Fibroblast of pulmonary artery (primary cell): ENCODE measurements at regions not wholly inside any gene's neighbourhood (a gene's known extent, or its start where the extent isn't known, plus 50 kb on each side); places are given as distances from the start of the nearest gene placed in this dataset.

ENCODE experiments used
- DNase-seq: peaks from one replicate; pipeline ENCODE4 v3.0.0-alpha.2; 2010; ENCODE audit warnings: low read depth
- H3K4me3 ChIP-seq: replicated peaks from 2 replicates; pipeline ENCODE4 v1.5.1; 2011; ENCODE audit warnings: low read depth, mild to moderate bottlenecking, control low read depth, low read length, moderate library complexity
- TF ChIP-seq, protein P1 (sequence below): IDR thresholded peaks from 2 replicates; pipeline ENCODE4 v1.5.1; 2011; ENCODE audit warnings: mild to moderate bottlenecking, control low read depth, low read length, inconsistent platforms; ENCODE audit errors: missing control alignments

DNA sequence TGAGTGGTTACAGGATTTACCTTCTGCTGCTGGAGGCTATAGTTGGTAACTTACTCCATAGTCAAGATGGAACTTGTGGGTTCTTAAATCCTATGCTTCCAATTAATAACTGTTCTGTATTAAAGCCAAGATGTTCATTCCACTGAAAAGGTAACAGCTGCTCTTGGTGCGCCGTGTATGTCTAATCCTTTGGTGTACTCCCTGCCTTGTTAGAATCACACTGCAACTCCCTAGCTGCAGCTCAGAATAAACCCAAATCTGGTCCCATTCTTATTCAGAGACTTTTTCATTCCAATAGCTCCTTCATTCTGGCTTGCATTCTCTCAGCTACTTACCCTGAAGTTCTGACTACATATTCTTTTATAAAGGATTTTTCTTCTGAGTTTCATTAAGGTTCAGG is 1355.5 kb downstream of the MAT2B start:
- DNase-seq = no peak
- TF ChIP-seq, protein P1, sequence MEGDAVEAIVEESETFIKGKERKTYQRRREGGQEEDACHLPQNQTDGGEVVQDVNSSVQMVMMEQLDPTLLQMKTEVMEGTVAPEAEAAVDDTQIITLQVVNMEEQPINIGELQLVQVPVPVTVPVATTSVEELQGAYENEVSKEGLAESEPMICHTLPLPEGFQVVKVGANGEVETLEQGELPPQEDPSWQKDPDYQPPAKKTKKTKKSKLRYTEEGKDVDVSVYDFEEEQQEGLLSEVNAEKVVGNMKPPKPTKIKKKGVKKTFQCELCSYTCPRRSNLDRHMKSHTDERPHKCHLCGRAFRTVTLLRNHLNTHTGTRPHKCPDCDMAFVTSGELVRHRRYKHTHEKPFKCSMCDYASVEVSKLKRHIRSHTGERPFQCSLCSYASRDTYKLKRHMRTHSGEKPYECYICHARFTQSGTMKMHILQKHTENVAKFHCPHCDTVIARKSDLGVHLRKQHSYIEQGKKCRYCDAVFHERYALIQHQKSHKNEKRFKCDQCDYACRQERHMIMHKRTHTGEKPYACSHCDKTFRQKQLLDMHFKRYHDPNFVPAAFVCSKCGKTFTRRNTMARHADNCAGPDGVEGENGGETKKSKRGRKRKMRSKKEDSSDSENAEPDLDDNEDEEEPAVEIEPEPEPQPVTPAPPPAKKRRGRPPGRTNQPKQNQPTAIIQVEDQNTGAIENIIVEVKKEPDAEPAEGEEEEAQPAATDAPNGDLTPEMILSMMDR = no peak
- no peak overlapping the region for H3K4me3 ChIP-seq

DNA sequence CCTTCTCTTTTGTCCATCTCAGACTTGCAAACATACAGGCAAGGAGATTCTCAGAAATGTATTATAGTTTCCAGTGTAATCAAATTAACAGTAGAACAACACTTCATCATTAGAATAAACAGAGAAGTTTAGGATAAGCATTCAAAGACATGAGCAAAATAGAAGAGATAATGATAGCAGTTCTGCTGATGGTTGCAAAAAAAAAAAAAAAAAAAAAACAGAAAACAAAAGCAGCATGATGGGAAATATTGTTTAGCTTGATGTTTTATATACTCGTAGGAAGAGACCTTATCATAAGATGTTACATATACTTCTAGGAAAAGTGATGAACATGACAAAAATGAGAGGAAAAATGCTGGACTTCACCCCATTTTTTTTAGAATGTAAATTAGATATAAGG is 1356.2 kb downstream of the MAT2B start:
- no peak for DNase-seq
- H3K4me3 ChIP-seq = no peak overlapping the region
- TF ChIP-seq, protein P1 = no peak

DNA sequence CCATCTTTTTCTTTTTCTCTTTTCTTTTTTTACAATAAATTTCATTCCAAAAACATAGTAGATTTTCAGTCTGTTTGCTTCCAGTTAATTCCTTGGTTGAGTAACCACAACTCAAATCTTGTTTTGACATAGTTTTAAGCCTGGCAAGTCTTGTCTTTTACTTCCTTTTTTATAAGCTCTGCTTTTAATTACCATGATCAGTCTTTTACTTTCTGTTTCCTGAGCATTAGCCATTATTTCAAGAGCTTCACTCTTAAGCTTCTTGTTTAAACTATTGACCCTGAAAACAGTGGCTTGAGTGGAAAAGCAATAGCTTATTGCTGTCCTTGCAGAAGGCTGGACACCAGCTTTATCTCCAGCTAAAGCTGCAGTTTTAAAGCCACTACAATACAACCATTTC is 1363.3 kb downstream of the MAT2B start:
- TF ChIP-seq, protein P1 = no peak
- DNase-seq = no peak
- H3K4me3 ChIP-seq = no peak overlapping the region

DNA sequence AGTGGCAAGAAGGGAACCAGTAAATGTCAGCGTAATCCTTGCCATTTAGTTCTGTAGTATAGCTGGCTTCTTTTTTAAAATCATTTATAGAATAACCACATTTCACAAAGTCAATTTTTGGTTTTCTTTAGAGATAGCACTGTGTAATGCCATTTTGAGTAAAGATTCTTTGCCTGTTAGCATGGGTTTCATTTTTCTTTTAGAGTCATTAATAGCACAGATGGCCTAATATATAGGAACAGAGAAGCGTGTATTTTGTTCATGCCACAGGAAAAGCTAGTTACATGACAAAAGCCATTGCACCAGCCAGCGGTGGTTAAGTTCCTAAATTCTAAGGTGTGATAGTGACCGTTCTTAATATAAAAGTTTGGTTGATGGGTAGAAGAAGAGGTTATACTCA is 1363.9 kb downstream of the MAT2B start:
- DNase-seq = no peak
- TF ChIP-seq, protein P1 = no peak
- no peak overlapping the region for H3K4me3 ChIP-seq

DNA sequence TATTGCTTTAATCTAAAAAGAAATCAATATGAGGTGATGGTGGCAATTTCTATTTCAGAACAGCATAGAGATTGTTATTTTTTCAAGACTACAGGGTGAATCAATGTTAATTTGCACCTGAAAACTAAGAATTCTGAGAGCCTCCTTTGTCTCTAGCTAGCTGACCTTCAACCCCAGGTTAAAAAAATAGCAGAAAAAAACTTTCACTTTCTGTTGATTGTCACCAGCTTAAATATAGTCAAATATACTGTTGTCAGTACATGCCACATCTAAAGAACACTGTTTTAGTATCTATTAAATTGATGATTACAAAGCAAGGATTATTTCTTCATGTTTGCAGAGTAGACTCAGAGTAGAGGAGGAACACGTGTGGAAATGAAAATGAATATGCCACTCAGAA is 1371.4 kb downstream of the MAT2B start:
- no peak for DNase-seq
- no peak overlapping the region for H3K4me3 ChIP-seq
- TF ChIP-seq, protein P1 = no peak

DNA sequence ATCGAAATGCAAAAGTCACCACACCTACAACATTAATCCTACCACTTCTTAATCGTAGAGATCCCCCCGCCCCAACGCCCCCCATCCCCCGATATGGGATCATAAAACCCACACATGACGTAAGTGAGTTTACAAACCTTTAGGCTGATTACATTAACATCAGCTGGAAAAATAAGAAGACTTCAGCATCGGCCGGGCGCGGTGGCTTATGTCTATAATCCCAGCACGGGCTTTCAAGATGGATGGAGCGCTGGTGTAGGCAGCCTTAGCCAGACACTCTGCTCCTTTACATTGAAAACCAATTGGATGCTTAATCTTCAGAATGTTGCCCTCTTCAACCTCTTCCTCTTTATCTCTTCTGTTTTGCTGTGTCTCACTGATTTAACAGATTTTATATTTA is 1376.0 kb downstream of the MAT2B start:
- no peak for DNase-seq
- no peak overlapping the region for H3K4me3 ChIP-seq
- TF ChIP-seq, protein P1 = no peak

DNA sequence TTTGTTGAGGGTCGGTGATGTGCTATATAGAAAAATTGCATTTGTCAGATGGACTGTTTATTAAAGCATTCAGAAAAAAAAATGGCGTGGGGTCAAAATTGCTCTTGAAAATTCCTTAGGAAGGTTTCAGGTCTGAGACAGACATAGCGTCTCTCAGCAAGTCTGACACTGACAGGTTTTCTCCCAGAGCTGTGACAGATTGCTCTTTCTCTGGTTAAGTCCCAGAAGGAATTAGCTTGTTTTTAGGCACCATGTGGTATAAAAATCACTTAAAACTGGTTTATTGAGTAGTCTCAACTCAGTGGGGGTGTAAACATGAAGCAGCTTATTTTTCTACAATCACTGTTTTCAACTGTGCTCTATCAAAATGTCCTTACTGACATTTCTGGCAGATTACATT is 1379.8 kb downstream of the MAT2B start:
- TF ChIP-seq, protein P1 = no peak
- no peak for DNase-seq

More for the DNA sequence above, 1379.8 kb downstream of the MAT2B start:
- H3K4me3 ChIP-seq = no peak overlapping the region
